Vagina (tissue), 2 donors: ENCODE measurements at regions not wholly inside any gene's neighbourhood (a gene's known extent, or its start where the extent isn't known, plus 50 kb on each side); places are given as distances from the start of the nearest gene placed in this dataset.

Source experiments
- POLR2A ChIP-seq, 2 donors: fragments of 450-650 bp; IDR thresholded peaks; one replicate each; pipeline ENCODE4 v1.6.1; 2017; ENCODE audit warnings: antibody characterized with exemption in 2 of 2, mild to moderate bottlenecking in 2 of 2, moderate library complexity in 2 of 2
- POLR2AphosphoS5 ChIP-seq, 2 donors: sonication (generic); formaldehyde crosslinking; IDR thresholded peaks; one replicate each; pipeline ENCODE4 v1.9.0; 2017; ENCODE audit warnings: antibody characterized with exemption in 2 of 2, mild to moderate bottlenecking in 2 of 2, low read depth in 1 of 2; ENCODE audit not compliant: insufficient read depth in 1 of 2
- TF ChIP-seq, protein P1 (sequence below), 3 experiments: fragments of 450-650 bp in 2 of 3; fragments of 200-600 bp in 1 of 3; sonication (generic) in 1 of 3; IDR thresholded peaks; one replicate each; pipeline ENCODE4 v1.5.1; 2017 to 2019; ENCODE audit warnings: antibody characterized with exemption in 3 of 3, mild to moderate bottlenecking in 2 of 3, moderate library complexity in 2 of 3

- TF ChIP-seq, protein P1, sequence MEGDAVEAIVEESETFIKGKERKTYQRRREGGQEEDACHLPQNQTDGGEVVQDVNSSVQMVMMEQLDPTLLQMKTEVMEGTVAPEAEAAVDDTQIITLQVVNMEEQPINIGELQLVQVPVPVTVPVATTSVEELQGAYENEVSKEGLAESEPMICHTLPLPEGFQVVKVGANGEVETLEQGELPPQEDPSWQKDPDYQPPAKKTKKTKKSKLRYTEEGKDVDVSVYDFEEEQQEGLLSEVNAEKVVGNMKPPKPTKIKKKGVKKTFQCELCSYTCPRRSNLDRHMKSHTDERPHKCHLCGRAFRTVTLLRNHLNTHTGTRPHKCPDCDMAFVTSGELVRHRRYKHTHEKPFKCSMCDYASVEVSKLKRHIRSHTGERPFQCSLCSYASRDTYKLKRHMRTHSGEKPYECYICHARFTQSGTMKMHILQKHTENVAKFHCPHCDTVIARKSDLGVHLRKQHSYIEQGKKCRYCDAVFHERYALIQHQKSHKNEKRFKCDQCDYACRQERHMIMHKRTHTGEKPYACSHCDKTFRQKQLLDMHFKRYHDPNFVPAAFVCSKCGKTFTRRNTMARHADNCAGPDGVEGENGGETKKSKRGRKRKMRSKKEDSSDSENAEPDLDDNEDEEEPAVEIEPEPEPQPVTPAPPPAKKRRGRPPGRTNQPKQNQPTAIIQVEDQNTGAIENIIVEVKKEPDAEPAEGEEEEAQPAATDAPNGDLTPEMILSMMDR (IDR thresholded peaks at IDR 0.05) = no peak
- TF ChIP-seq POLR2A (IDR thresholded peaks at IDR 0.05) (no peak), POLR2AphosphoS5 (IDR thresholded peaks at IDR 0.05; ENCODE audit: insufficient read depth in 1 of 2, low read depth in 1 of 2) (no peak)
These were observed 157.4 kb upstream of the SOX2 start for GRCh38 chr3:181554233-181554765.
